Ovary (tissue), 7 donors: ENCODE measurements at regions not wholly inside any gene's neighbourhood (a gene's known extent, or its start where the extent isn't known, plus 50 kb on each side); places are given as distances from the start of the nearest gene placed in this dataset.

Source experiments
- DNase-seq, 5 donors: peaks; one replicate each; pipeline ENCODE4 v3.0.0-alpha.2; 2019 to 2020
- H3K27ac ChIP-seq, 2 donors: fragments of 200-600 bp; one replicate each; pipeline versions ENCODE4 v1.5.1 to v1.8.0; 2019 to 2022
- H3K27me3 ChIP-seq: fragments of 200-600 bp; one replicate; pipeline ENCODE4 v1.8.0; 2022
- H3K36me3 ChIP-seq: fragments of 200-600 bp; sonication (generic); one replicate; pipeline ENCODE4 v1.5.1; 2019
- H3K4me1 ChIP-seq: one replicate; pipeline ENCODE4 v1.8.1; 2013; ENCODE audit warnings: mild to moderate bottlenecking, moderate library complexity; ENCODE audit not compliant: insufficient read depth
- H3K4me3 ChIP-seq: fragments of 200-600 bp; sonication (generic); one replicate; pipeline ENCODE4 v1.5.1; 2017
- H3K9me3 ChIP-seq, 2 donors: fragments of 200-600 bp in 1 of 2; sonication (generic) in 1 of 2; one replicate each; pipeline versions ENCODE4 v1.5.1 to v1.8.1; 2013 to 2019; ENCODE audit warnings: mild to moderate bottlenecking in 1 of 2, moderate library complexity in 1 of 2
- CTCF ChIP-seq, 3 donors: fragments of 450-650 bp in 2 of 3; fragments of 200-600 bp in 1 of 3; IDR thresholded peaks; one replicate each; pipeline versions ENCODE4 v1.5.1 to v1.8.0; 2016 to 2022; ENCODE audit warnings: antibody characterized with exemption in 3 of 3, mild to moderate bottlenecking in 1 of 3
- EP300 ChIP-seq: sonication (generic); formaldehyde crosslinking; IDR thresholded peaks from one replicate; pipeline ENCODE4 v1.6.1; 2017; ENCODE audit warnings: antibody characterized with exemption
- POLR2A ChIP-seq: fragments of 450-650 bp; IDR thresholded peaks from one replicate; pipeline ENCODE4 v1.6.1; 2017; ENCODE audit warnings: antibody characterized with exemption, mild to moderate bottlenecking, moderate library complexity
- WGBS, 3 donors: extraction: QIAGEN DNeasy Blood & Tissue Kit in 1 of 3; methylation state at CpG; one replicate each; pipeline versions ENCODE4 v1.1.5 to v1.1.7; 2013 to 2017; 5-methylcytosine and 5-hydroxymethylcytosine counted together
- intact Hi-C, 4 donors: fragments of 100-400 bp; cut with DNase I; formaldehyde crosslinking; loops; one replicate each; pipeline versions ENCODE4 v1.11.0 to v1.15.1; 2022 to 2023
- donor health status: DM: no; HTN: no; CAD: no; lungs with moderate emphysema.
- donor health status: DM: no; HTN: no; CAD: no.
- donor health status: Bipolar disorder and iron deficiency.
- donor health status: DM: no; HTN: no; CAD: no.
- donor health status: DM: yes; HTN: yes; CAD: no.

- Histone ChIP-seq H3K36me3 (no peaks in the 10 kb centered on the region), H3K9me3 (no peaks in the 10 kb centered on the region), H3K27me3 (no peaks in the 10 kb centered on the region), H3K4me1 (peaks cover 1% of the 10 kb centered on the region), H3K27ac (no peak overlapping the region), H3K4me3 (no peak overlapping the region)
- intact Hi-C loops: no loop called here
- TF ChIP-seq CTCF (IDR thresholded peaks at IDR 0.05): no peak
- TF ChIP-seq POLR2A: no peak
- no peak for TF ChIP-seq EP300
- 65 to 72% (median 66%) methylated on average over 4 of the region's 4 CpGs for WGBS, 3 donors
- DNase-seq: no peak
Measured at GRCh38 chr12:87801860-87802720, 227.1 kb downstream of the C12orf50 start.

- intact Hi-C loops: no loop called here
- Histone ChIP-seq H3K27me3 (no peaks in the 10 kb centered on the region), H3K27ac (no peak overlapping the region), H3K36me3 (no peaks in the 10 kb centered on the region), H3K9me3 (no peaks in the 10 kb centered on the region), H3K4me1 (no peaks in the 10 kb centered on the region), H3K4me3 (no peak overlapping the region)
- WGBS, 3 donors: 19 to 40% (median 27%) methylated on average over 1 of the region's 1 CpG
- DNase-seq: no peak
- TF ChIP-seq POLR2A: no peak
- TF ChIP-seq EP300: no peak
- no peak for TF ChIP-seq CTCF (IDR thresholded peaks at IDR 0.05)
Measured at GRCh38 chr12:87796961-87797516, 232.2 kb downstream of the C12orf50 start.

- TF ChIP-seq POLR2A (no peak), EP300 (no peak), CTCF (IDR thresholded peaks at IDR 0.05) (no peak)
Measured at GRCh38 chr12:87795555-87795954, 233.6 kb downstream of the C12orf50 start.

GRCh38 chr12:87794854-87795253 lies 234.3 kb downstream of the C12orf50 start:
- no peak for TF ChIP-seq POLR2A
- TF ChIP-seq CTCF (IDR thresholded peaks at IDR 0.05): no peak
- no peak for TF ChIP-seq EP300
- intact Hi-C loops: no loop called here
- WGBS, 3 donors: 66 to 82% (median 68%) methylated on average over 1 of the region's 1 CpG
- DNase-seq: no peak
- Histone ChIP-seq H3K4me1 (no peaks in the 10 kb centered on the region), H3K9me3 (no peaks in the 10 kb centered on the region), H3K36me3 (no peaks in the 10 kb centered on the region), H3K27ac (no peak overlapping the region), H3K27me3 (no peaks in the 10 kb centered on the region), H3K4me3 (no peak overlapping the region)

More at GRCh38 chr12:87795555-87795954, 233.6 kb downstream of the C12orf50 start:
- WGBS, 3 donors: 45 to 70% (median 50%) methylated on average over 2 of the region's 2 CpGs
- H3K4me3 ChIP-seq: no peak overlapping the region
- intact Hi-C loops: no loop called here
- no peaks in the 10 kb centered on the region for H3K27me3 ChIP-seq
- no peaks in the 10 kb centered on the region for H3K9me3 ChIP-seq
- H3K27ac ChIP-seq: no peak overlapping the region
- H3K36me3 ChIP-seq: no peaks in the 10 kb centered on the region
- no peaks in the 10 kb centered on the region for H3K4me1 ChIP-seq
- DNase-seq: no peak
